HL-60 (cell line): ENCODE measurements at regions not wholly inside any gene's neighbourhood (a gene's known extent, or its start where the extent isn't known, plus 50 kb on each side); places are given as distances from the start of the nearest gene placed in this dataset.
A peak's percentile ranks its signal among the peaks of the same experiment; 100 is the strongest.

Experiments used
- DNase-seq, 2 experiments: peaks; one replicate each; pipeline ENCODE4 v3.0.0-alpha.2; 2010 to 2020; ENCODE audit warnings: low read depth in 1 of 2, low spot score in 1 of 2
- H3K27ac ChIP-seq: fragments of 250-450 bp; sonication (Bioruptor Pico); replicated peaks from 2 replicates; pipeline ENCODE4 v1.5.1; 2020; ENCODE audit warnings: mild to moderate bottlenecking, moderate library complexity
- H3K27me3 ChIP-seq: fragments of 250-450 bp; sonication (Bioruptor Pico); 2 replicates; pipeline ENCODE4 v1.5.1; 2021; ENCODE audit warnings: mild to moderate bottlenecking, moderate library complexity; ENCODE audit not compliant: insufficient read depth, poor library complexity, severe bottlenecking
- H3K4me3 ChIP-seq: replicated peaks from 2 replicates; pipeline ENCODE4 v1.5.1; 2011; ENCODE audit warnings: mild to moderate bottlenecking, control low read depth, low read length; ENCODE audit not compliant: insufficient read depth
- GABPA ChIP-seq: IDR thresholded peaks from 2 replicates; pipeline ENCODE4 v1.6.1; 2012; ENCODE audit warnings: low read depth
- POLR2AphosphoS5 ChIP-seq: IDR thresholded peaks from 2 replicates; pipeline ENCODE4 v1.6.1; 2012; ENCODE audit warnings: low read depth
- SPI1 ChIP-seq: IDR thresholded peaks from 2 replicates; pipeline ENCODE4 v1.6.1; 2012; ENCODE audit warnings: low read depth, mild to moderate bottlenecking, borderline replicate concordance
- TF ChIP-seq, protein P1 (sequence below): IDR thresholded peaks from 2 replicates; pipeline ENCODE4 v1.6.1; 2012; ENCODE audit warnings: low read depth; ENCODE audit not compliant: insufficient replicate concordance
- TF ChIP-seq, protein P2 (sequence below): IDR thresholded peaks from one replicate; pipeline ENCODE4 v1.5.1; 2011; ENCODE audit warnings: low read length, control low read depth, inconsistent platforms; ENCODE audit not compliant: insufficient read depth

DNA sequence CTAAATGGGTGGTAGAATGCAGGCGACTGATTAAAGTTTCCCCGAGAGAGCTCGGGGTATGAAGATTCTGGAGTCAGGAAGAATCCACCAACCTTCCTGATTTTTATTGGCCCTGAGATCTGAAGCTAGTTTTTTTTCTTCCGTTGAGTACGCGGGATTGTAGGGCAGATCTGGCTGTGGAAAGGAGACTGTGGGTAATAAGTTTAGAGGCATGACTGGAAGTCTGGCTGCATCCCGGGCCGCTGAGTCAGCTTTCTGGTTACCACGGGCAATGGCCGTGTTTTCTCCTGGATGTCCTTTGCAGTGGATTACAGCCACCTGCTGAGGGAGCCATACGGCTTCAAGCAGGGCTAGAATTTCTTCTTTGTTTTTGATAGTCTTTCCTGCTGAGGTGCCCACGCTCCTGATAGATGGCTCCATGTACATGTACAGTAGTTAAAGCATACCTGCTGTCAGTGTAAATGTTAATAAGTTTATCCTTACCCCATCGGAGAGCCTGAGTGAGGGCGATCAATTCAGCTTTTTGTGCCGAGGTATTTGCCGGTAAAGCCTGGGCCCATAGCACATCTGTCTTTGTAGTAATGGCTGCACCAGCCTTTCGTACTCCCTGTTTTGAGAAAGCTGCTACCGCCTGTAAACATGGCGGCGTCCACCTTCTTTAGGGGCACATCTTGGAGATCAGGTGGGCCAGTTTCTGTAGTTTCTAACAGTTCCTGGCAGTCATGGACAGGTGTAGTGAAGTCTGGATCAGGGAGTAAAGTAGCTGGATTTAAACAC lies 154.0 kb downstream of the TRIM27 start:
- Histone ChIP-seq H3K4me3 (no peak overlapping the region), H3K27ac (no peak overlapping the region), H3K27me3 (peaks cover 20% of the 10 kb centered on the region)
- TF ChIP-seq GABPA = no peak
- no peak for TF ChIP-seq SPI1
- TF ChIP-seq, protein P1, sequence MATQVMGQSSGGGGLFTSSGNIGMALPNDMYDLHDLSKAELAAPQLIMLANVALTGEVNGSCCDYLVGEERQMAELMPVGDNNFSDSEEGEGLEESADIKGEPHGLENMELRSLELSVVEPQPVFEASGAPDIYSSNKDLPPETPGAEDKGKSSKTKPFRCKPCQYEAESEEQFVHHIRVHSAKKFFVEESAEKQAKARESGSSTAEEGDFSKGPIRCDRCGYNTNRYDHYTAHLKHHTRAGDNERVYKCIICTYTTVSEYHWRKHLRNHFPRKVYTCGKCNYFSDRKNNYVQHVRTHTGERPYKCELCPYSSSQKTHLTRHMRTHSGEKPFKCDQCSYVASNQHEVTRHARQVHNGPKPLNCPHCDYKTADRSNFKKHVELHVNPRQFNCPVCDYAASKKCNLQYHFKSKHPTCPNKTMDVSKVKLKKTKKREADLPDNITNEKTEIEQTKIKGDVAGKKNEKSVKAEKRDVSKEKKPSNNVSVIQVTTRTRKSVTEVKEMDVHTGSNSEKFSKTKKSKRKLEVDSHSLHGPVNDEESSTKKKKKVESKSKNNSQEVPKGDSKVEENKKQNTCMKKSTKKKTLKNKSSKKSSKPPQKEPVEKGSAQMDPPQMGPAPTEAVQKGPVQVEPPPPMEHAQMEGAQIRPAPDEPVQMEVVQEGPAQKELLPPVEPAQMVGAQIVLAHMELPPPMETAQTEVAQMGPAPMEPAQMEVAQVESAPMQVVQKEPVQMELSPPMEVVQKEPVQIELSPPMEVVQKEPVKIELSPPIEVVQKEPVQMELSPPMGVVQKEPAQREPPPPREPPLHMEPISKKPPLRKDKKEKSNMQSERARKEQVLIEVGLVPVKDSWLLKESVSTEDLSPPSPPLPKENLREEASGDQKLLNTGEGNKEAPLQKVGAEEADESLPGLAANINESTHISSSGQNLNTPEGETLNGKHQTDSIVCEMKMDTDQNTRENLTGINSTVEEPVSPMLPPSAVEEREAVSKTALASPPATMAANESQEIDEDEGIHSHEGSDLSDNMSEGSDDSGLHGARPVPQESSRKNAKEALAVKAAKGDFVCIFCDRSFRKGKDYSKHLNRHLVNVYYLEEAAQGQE = no peak
- TF ChIP-seq, protein P2, sequence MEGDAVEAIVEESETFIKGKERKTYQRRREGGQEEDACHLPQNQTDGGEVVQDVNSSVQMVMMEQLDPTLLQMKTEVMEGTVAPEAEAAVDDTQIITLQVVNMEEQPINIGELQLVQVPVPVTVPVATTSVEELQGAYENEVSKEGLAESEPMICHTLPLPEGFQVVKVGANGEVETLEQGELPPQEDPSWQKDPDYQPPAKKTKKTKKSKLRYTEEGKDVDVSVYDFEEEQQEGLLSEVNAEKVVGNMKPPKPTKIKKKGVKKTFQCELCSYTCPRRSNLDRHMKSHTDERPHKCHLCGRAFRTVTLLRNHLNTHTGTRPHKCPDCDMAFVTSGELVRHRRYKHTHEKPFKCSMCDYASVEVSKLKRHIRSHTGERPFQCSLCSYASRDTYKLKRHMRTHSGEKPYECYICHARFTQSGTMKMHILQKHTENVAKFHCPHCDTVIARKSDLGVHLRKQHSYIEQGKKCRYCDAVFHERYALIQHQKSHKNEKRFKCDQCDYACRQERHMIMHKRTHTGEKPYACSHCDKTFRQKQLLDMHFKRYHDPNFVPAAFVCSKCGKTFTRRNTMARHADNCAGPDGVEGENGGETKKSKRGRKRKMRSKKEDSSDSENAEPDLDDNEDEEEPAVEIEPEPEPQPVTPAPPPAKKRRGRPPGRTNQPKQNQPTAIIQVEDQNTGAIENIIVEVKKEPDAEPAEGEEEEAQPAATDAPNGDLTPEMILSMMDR = peak; percentile 2
- DNase-seq = no peak

DNA sequence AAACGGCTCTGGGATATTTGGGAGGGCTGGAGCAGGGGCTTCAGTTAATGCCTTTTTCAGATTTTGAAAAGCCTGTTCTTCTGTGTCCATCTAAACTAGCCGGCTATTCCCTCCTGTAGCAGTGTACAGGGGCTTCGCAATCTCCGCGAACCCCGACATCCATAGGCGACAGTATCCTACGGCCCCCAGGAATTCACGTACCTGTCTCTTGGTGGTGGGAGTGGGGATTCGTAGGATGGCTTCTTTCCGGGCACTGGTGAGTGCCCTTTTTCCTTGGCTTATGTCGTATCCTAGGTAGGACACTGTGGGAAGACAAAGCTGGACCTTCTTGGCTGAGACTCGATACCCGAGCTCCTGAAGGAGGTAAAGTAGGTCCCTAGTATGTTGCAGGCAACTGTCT lies 153.1 kb downstream of the TRIM27 start:
- no peak for DNase-seq
- Histone ChIP-seq H3K27me3 (peaks cover 17% of the 10 kb centered on the region), H3K27ac (no peak overlapping the region), H3K4me3 (no peak overlapping the region)
- TF ChIP-seq SPI1 (no peak), GABPA (no peak), POLR2AphosphoS5 (no peak)
- TF ChIP-seq, protein P1 = no peak
- TF ChIP-seq, protein P2 = no peak

DNA sequence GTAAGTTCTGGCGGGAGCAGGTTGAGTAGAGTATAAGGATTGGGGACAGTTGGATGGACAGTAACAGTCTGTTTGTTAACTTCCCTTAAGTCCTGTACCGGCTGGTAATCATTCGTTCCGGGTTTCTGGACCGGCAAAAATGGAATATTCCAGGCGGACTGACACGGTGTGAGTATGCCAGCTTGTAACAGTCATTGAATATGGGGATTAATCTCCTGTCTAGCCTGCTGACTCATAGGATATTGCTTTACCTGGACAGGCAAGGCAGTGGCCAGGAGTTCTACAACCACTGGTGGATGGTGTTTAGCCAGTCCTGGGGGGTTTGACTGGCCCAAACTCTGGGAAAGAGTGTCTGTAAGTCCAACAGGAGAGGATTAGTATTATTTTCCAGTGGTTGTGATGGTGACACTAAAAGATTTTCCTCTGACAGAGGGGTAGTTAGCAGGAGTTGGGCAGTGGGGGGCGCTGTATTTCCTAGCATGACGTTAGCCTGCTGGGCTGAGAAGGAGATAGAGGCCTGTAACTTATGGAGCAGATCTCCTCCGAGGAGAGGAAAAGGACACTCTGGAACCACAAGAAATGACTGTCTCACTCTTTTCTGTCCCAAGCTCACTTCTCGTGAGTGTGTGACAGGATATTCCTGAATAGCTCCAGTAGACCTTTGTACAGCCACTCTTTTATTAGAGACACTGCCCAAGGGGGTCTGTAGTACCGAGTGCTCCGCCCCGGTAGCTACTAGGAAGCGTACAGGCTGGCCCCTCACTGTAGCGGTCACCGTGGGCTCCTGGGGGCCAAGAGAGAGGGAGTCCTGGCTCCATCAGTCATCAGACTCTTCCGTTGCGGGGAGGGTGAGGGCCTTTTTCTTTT lies 152.2 kb downstream of the TRIM27 start:
- Histone ChIP-seq H3K27ac (no peak overlapping the region), H3K27me3 (peaks cover 9% of the 10 kb centered on the region), H3K4me3 (no peak overlapping the region)
- no peak for DNase-seq
- TF ChIP-seq, protein P2 = no peak
